Left ventricle myocardium inferior (tissue), 1 donor: ENCODE measurements at regions not wholly inside any gene's neighbourhood (a gene's known extent, or its start where the extent isn't known, plus 50 kb on each side); places are given as distances from the start of the nearest gene placed in this dataset.

Experiments used
- DNase-seq: peaks from one replicate; pipeline ENCODE4 v3.0.0-alpha.2; 2020
- H3K27ac ChIP-seq: fragments of 200-600 bp; replicated peaks from 2 replicates; pipeline ENCODE4 v1.8.0; 2021
- H3K27me3 ChIP-seq: fragments of 200-600 bp; 2 replicates; pipeline ENCODE4 v1.8.0; 2021; ENCODE audit warnings: low read depth
- H3K36me3 ChIP-seq: fragments of 200-600 bp; 2 replicates; pipeline ENCODE4 v1.8.0; 2021
- H3K4me1 ChIP-seq: fragments of 200-600 bp; 2 replicates; pipeline ENCODE4 v1.8.0; 2021
- H3K4me3 ChIP-seq: fragments of 200-600 bp; 2 replicates; pipeline ENCODE4 v1.8.0; 2021; ENCODE audit warnings: mild to moderate bottlenecking, moderate library complexity
- H3K9me3 ChIP-seq: fragments of 200-600 bp; replicated peaks from 2 replicates; pipeline ENCODE4 v1.8.0; 2021
- CTCF ChIP-seq: fragments of 200-600 bp; IDR thresholded peaks from 2 replicates; pipeline ENCODE4 v1.8.0; 2021; ENCODE audit warnings: antibody characterized with exemption, mild to moderate bottlenecking, borderline replicate concordance
- intact Hi-C: fragments of 100-400 bp; cut with micrococcal nuclease; formaldehyde crosslinking; loops from one replicate; pipeline ENCODE4 v1.11.0; 2022
- donor health status: DM: no; HTN: yes; CAD: no; lungs with severe emphysema.

- Histone ChIP-seq H3K4me3 (no peak overlapping the region), H3K4me1 (no peaks in the 10 kb centered on the region), H3K27me3 (peaks cover 45% of the 10 kb centered on the region), H3K27ac (no peak overlapping the region), H3K9me3 (no peaks in the 10 kb centered on the region), H3K36me3 (no peaks in the 10 kb centered on the region)
- no peak for TF ChIP-seq CTCF
- intact Hi-C loops = no loop called here
- DNase-seq = no peak
These were observed 411.7 kb upstream of the EEF2KMT start for GRCh38 chr16:5509336-5509735.

- no peaks in the 10 kb centered on the region for H3K4me1 ChIP-seq
- H3K4me3 ChIP-seq = no peak overlapping the region
- peaks cover 45% of the 10 kb centered on the region for H3K27me3 ChIP-seq
- no peaks in the 10 kb centered on the region for H3K36me3 ChIP-seq
- H3K27ac ChIP-seq = no peak overlapping the region
- intact Hi-C loops = no loop called here
- no peaks in the 10 kb centered on the region for H3K9me3 ChIP-seq
- DNase-seq = no peak
- TF ChIP-seq CTCF = no peak
These were observed 410.8 kb upstream of the EEF2KMT start for GRCh38 chr16:5508371-5508770.

GRCh38 chr16:5506021-5506420 lies 408.4 kb upstream of the EEF2KMT start:
- Histone ChIP-seq H3K4me1 (no peaks in the 10 kb centered on the region), H3K27me3 (peaks cover 57% of the 10 kb centered on the region), H3K4me3 (no peak overlapping the region), H3K9me3 (no peaks in the 10 kb centered on the region), H3K36me3 (no peaks in the 10 kb centered on the region), H3K27ac (no peak overlapping the region)
- no peak for TF ChIP-seq CTCF
- intact Hi-C loops = no loop called here
- DNase-seq = no peak

- Histone ChIP-seq H3K36me3 (no peaks in the 10 kb centered on the region), H3K9me3 (no peaks in the 10 kb centered on the region), H3K27me3 (peaks cover 64% of the 10 kb centered on the region), H3K27ac (no peak overlapping the region), H3K4me3 (no peak overlapping the region), H3K4me1 (no peaks in the 10 kb centered on the region)
- no peak for DNase-seq
- intact Hi-C loops = no loop called here
- TF ChIP-seq CTCF = no peak
These were observed 407.7 kb upstream of the EEF2KMT start for GRCh38 chr16:5505091-5505887.

GRCh38 chr16:5504064-5504781 lies 406.6 kb upstream of the EEF2KMT start:
- intact Hi-C loops = no loop called here
- H3K27ac ChIP-seq = no peak overlapping the region
- H3K4me1 ChIP-seq = no peaks in the 10 kb centered on the region
- H3K36me3 ChIP-seq = no peaks in the 10 kb centered on the region
- peak; percentile 22 for DNase-seq
- H3K27me3 ChIP-seq = peaks cover 71% of the 10 kb centered on the region
- H3K4me3 ChIP-seq = no peak overlapping the region
- H3K9me3 ChIP-seq = no peaks in the 10 kb centered on the region
- TF ChIP-seq CTCF = no peak
